Stimulated activated CD4-positive, alpha-beta T cell treated with anti-CD3 and anti-CD28 coated beads, Interleukin-1b, Interleukin-23, amount 100 ng/mL, for 4 hours (primary cell): ENCODE measurements at regions not wholly inside any gene's neighbourhood (a gene's known extent, or its start where the extent isn't known, plus 50 kb on each side); places are given as distances from the start of the nearest gene placed in this dataset.

Experiments used
- DNase-seq, 2 donors: peaks; one replicate each; pipeline ENCODE4 v3.0.0-alpha.2; 2020; ENCODE audit warnings: low read depth in 2 of 2

GRCh38 chr7:142334236-142334635 is 76.4 kb upstream of the PRSS58 start:
- DNase-seq, result no peak

GRCh38 chr7:142332421-142332820 is 74.6 kb upstream of the PRSS58 start:
- DNase-seq, result no peak

- DNase-seq, result no peak
Measured at GRCh38 chr7:142331941-142332340, 74.1 kb upstream of the PRSS58 start.

- no peak for DNase-seq
Measured at GRCh38 chr7:142329062-142329790, 71.4 kb upstream of the PRSS58 start.

GRCh38 chr7:142328551-142328950 is 70.7 kb upstream of the PRSS58 start:
- DNase-seq, result no peak

GRCh38 chr7:142327628-142328405 is 70.0 kb upstream of the PRSS58 start:
- no peak for DNase-seq

GRCh38 chr7:142323706-142324105 is 65.8 kb upstream of the PRSS58 start:
- peak; percentile 26 to 32 for DNase-seq

- no peak for DNase-seq
Measured at GRCh38 chr7:142321391-142321790, 63.5 kb upstream of the PRSS58 start.

- no peak for DNase-seq
Measured at GRCh38 chr7:142320883-142321282, 63.0 kb upstream of the PRSS58 start.

GRCh38 chr7:142319970-142320369 is 62.1 kb upstream of the PRSS58 start:
- DNase-seq, result peak; percentile 24 to 28

GRCh38 chr7:142314281-142314680 is 56.4 kb upstream of the PRSS58 start:
- DNase-seq, result no peak

- no peak for DNase-seq
Measured at GRCh38 chr7:142313528-142313927, 55.7 kb upstream of the PRSS58 start.

- DNase-seq, result no peak
Measured at GRCh38 chr7:142311876-142312275, 54.0 kb upstream of the PRSS58 start.

- DNase-seq, result no peak
Measured at GRCh38 chr7:142308918-142309317, 51.1 kb upstream of the PRSS58 start.

- no peak for DNase-seq
Measured at GRCh38 chr7:142308326-142308725, 50.5 kb upstream of the PRSS58 start.
